ENCODE measurements at regions not wholly inside any gene's neighbourhood (a gene's known extent, or its start where the extent isn't known, plus 50 kb on each side); places are given as distances from the start of the nearest gene placed in this dataset.

DNA sequence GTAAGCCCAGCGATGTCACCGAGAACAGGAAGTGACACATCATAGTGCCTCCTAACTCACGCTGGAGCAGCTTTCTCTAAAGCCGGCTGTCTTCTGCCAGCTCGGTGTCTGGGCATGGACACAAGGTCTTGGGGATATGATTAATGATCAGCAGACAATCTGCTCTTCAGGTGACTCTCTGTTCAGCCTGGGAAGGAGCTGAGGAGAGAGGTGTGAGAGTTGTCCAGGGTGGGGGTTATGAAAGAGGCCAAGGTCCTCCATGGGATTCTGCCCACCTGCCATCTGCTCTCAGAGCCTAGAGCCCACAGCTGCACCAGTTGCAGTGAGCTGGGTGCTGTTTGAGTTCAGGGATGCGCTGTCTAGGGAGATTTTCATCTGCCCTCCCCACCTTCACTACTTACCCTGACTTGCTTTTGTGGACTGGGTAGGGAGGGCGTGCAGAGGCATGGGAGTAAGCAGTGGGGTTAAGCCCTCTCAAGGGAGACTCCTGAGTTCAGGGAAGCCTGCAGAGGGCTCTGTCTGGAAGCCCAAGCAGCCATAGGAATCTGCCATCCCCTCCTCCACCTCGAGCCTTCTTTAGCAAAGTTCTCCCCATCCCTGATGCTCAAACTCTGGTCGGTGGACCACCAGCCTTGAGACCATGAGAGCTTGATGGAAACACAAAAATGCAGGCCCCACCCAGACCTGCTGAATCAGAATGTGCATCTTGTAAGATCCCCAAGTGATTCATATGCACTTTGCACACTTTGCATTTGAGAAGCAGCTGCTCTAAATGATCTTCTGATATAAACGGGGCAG lies 539.7 kb downstream of the RFC3 start:
- dilution Hi-C loops (cut with MboI; ENCODE audit: extremely low pct_ligation_motif_present, low sequenced_read_pairs) (no loop called here), intact Hi-C loops (cut with micrococcal nuclease) (loop anchor here (2.0 to 10.0 kb wide), 2 partner anchors 201 to 797 kb away; no protein-coding TSS in a partner anchor)
- H3K9ac ChIP-seq (replicated peaks; ENCODE audit: extremely low read depth, insufficient read depth, low read length) = no peak overlapping the region
- no peaks in the 10 kb centered on the region for H3K9me3 ChIP-seq (replicated peaks; ENCODE audit: control insufficient read depth, insufficient read depth, low read length)
- ChIA-PET POLR2A (interaction anchor here (0.6 to 1.2 kb wide), 2 partner anchors 57 to 201 kb away, joined by 3 to 4 read pairs; no protein-coding TSS in a partner anchor), CTCF (interaction anchor here (0.7 to 1.4 kb wide), 6 partner anchors 12 to 213 kb away, joined by 3 to 4 read pairs (median 4); no protein-coding TSS in a partner anchor)
- FAIRE-seq (peak; percentile 92), DNase-seq (ENCODE audit: low read depth, low spot score) (peak; percentile 72)
- peaks cover 16% of the 10 kb centered on the region for H3K4me1 ChIP-seq (ENCODE audit: control insufficient read depth, extremely low read depth, insufficient read depth, low read length)
- no peaks in the 10 kb centered on the region for H3K79me2 ChIP-seq (ENCODE audit: control insufficient read depth, insufficient read depth, low read length)
- peak overlapping the region; percentile 58 for H3K27ac ChIP-seq (ENCODE audit: insufficient read depth, low read depth, low read length)
- H2AFZ ChIP-seq (ENCODE audit: low read depth, low read length) = peak overlapping the region; percentile 9
- no peaks in the 10 kb centered on the region for H4K20me1 ChIP-seq (replicated peaks; ENCODE audit: control insufficient read depth, extremely low read depth, insufficient read depth, low read length)
- H3K4me2 ChIP-seq (ENCODE audit: insufficient read depth, low read length) = peak overlapping the region; percentile 44
- H3K4me3 ChIP-seq (replicated peaks in 1 of 3; ENCODE audit: insufficient read depth in 1 of 3, low read depth in 1 of 3, low read length in 3 of 3) = no peak overlapping the region
- TF ChIP-seq POLR2AphosphoS5 (IDR thresholded peaks at IDR 0.05; ENCODE audit: insufficient read depth, low read depth, low read length) = peak; percentile 32
- peak; percentile 70 for TF ChIP-seq JUN (IDR thresholded peaks at IDR 0.05; ENCODE audit: borderline replicate concordance, insufficient read depth, insufficient read length, low read depth)
- peak; percentile 89 for TF ChIP-seq FOS (IDR thresholded peaks at IDR 0.05; ENCODE audit: borderline replicate concordance, insufficient read depth, low read length)
- TF ChIP-seq, protein P1, sequence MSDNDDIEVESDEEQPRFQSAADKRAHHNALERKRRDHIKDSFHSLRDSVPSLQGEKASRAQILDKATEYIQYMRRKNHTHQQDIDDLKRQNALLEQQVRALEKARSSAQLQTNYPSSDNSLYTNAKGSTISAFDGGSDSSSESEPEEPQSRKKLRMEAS (IDR thresholded peaks at IDR 0.05; ENCODE audit: insufficient read depth, insufficient read length) = no peak
- TF ChIP-seq GATA2 (IDR thresholded peaks at IDR 0.05; ENCODE audit: insufficient read depth, insufficient read length, low read depth, low read length) = peak; percentile 45
- TF ChIP-seq, protein P2, sequence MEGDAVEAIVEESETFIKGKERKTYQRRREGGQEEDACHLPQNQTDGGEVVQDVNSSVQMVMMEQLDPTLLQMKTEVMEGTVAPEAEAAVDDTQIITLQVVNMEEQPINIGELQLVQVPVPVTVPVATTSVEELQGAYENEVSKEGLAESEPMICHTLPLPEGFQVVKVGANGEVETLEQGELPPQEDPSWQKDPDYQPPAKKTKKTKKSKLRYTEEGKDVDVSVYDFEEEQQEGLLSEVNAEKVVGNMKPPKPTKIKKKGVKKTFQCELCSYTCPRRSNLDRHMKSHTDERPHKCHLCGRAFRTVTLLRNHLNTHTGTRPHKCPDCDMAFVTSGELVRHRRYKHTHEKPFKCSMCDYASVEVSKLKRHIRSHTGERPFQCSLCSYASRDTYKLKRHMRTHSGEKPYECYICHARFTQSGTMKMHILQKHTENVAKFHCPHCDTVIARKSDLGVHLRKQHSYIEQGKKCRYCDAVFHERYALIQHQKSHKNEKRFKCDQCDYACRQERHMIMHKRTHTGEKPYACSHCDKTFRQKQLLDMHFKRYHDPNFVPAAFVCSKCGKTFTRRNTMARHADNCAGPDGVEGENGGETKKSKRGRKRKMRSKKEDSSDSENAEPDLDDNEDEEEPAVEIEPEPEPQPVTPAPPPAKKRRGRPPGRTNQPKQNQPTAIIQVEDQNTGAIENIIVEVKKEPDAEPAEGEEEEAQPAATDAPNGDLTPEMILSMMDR (IDR thresholded peaks at IDR 0.05; ENCODE audit: extremely low read depth in 1 of 2, insufficient read depth in 1 of 2, low read depth in 1 of 2, low read length in 2 of 2) = no peak
- no peak for TF ChIP-seq POLR2A (IDR thresholded peaks at IDR 0.05; ENCODE audit: low read depth, low read length)
- no peaks in the 10 kb centered on the region for H3K36me3 ChIP-seq (ENCODE audit: control insufficient read depth in 2 of 2, extremely low read depth in 1 of 2, insufficient read depth in 2 of 2, low read length in 2 of 2)
- no peaks in the 10 kb centered on the region for H3K27me3 ChIP-seq (ENCODE audit: control insufficient read depth in 2 of 2, insufficient read depth in 2 of 2, low read length in 2 of 2)
- BruUV-seq (replicated peaks) = no TSS peak
- H3K9me1 ChIP-seq (replicated peaks; ENCODE audit: control insufficient read depth, extremely low read depth, insufficient read depth, low read length) = no peaks in the 10 kb centered on the region
